ENCODE measurements at regions not wholly inside any gene's neighbourhood (a gene's known extent, or its start where the extent isn't known, plus 50 kb on each side); places are given as distances from the start of the nearest gene placed in this dataset.

DNA sequence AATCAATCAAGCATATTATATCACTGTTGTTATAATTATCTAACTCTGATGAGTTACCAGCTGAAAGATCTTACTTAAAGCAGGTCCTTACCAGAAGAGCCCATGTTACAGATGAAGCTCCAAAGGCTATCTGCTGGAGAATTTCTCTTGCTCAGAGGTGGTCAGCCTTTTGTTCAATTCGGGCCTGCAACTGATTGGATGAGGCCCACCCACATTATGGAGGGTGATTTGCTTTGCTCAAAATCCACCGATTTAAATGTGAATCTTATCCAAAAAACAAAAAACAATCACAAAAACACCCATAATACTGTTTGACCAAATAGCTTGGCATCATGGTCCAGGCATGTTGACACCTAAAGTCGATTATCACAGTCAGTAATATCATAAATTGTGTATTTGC lies 348.6 kb upstream of the ANO3 start:
- no peak for DNase-seq
- intact Hi-C loops (cut with DNase I; ENCODE audit: low total_unique reads) = loop anchor here (5.0 kb wide), 2 partner anchors 244 to 294 kb away; no protein-coding TSS in a partner anchor
- Histone ChIP-seq H3K9me3 (no peaks in the 10 kb centered on the region), H3K4me3 (no peak overlapping the region), H3K36me3 (no peaks in the 10 kb centered on the region), H3K27ac (no peak overlapping the region), H3K27me3 (no peaks in the 10 kb centered on the region), H3K4me1 (no peaks in the 10 kb centered on the region)
- TF ChIP-seq, protein P1, sequence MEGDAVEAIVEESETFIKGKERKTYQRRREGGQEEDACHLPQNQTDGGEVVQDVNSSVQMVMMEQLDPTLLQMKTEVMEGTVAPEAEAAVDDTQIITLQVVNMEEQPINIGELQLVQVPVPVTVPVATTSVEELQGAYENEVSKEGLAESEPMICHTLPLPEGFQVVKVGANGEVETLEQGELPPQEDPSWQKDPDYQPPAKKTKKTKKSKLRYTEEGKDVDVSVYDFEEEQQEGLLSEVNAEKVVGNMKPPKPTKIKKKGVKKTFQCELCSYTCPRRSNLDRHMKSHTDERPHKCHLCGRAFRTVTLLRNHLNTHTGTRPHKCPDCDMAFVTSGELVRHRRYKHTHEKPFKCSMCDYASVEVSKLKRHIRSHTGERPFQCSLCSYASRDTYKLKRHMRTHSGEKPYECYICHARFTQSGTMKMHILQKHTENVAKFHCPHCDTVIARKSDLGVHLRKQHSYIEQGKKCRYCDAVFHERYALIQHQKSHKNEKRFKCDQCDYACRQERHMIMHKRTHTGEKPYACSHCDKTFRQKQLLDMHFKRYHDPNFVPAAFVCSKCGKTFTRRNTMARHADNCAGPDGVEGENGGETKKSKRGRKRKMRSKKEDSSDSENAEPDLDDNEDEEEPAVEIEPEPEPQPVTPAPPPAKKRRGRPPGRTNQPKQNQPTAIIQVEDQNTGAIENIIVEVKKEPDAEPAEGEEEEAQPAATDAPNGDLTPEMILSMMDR (IDR thresholded peaks at IDR 0.05) = no peak

DNA sequence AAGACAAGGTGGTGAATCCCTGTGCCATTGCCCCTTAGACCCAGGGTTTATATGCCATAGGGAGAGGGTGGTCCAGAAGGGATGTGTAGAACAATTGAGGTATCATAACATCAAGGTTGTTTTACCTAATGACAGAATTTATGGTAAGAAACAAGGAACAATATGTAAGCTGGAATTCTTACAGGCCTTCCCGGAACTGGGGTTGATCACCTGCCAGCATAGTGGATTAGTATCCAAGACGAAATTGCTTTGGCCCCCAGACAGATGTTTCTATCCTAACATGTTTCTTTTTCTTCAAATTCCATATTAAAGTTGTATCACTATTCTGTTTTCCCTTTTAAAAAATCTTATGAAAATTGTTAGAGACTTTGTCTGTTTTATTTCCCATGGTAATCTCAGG lies 343.8 kb upstream of the ANO3 start:
- Histone ChIP-seq H3K27ac (no peak overlapping the region), H3K27me3 (no peaks in the 10 kb centered on the region), H3K9me3 (no peaks in the 10 kb centered on the region), H3K4me1 (no peaks in the 10 kb centered on the region), H3K4me3 (no peak overlapping the region), H3K36me3 (no peaks in the 10 kb centered on the region)
- intact Hi-C loops (cut with DNase I; ENCODE audit: low total_unique reads) = no loop called here
- no peak for DNase-seq
- TF ChIP-seq, protein P1 (IDR thresholded peaks at IDR 0.05) = no peak

DNA sequence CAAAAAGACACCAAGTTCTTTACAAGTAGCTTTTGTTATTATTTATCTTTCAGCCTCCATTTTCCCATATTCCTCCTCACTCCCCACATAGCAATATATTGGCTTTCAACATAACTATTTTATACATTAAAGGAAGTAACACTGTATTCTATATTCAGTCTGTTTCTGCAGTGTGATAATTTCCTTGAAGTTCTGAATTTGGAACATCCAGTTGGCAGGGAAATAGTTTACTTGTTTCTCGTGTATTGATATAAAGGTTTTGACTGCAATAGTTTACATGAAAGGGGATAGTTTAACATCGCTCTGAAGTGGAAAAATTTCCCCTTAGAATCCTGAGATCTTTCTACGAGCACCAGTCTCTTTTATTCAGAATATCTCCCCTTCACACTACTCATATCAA lies 341.5 kb upstream of the ANO3 start:
- Histone ChIP-seq H3K4me3 (no peak overlapping the region), H3K27ac (no peak overlapping the region), H3K27me3 (no peaks in the 10 kb centered on the region), H3K4me1 (no peaks in the 10 kb centered on the region), H3K36me3 (no peaks in the 10 kb centered on the region), H3K9me3 (no peaks in the 10 kb centered on the region)
- TF ChIP-seq, protein P1 (IDR thresholded peaks at IDR 0.05) = no peak
- no peak for DNase-seq
- intact Hi-C loops (cut with DNase I; ENCODE audit: low total_unique reads) = no loop called here

DNA sequence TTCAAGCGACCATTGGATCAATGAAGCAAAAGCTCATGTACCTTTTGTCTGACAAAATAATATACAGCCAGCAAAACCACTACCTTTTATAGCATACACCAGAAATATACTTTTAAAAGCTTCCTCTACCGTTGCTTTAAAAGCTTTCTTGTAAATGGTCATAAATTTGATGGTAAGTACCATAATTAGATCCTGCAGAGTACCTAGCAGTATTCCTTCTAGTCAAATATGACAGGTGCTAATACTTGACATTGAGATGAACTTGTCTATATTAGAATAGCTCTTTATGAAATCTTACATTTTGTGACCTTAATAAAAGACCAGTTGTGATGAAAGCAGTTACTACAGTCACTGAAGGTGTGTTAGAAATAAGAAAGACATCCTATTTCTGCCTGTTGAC lies 340.5 kb upstream of the ANO3 start:
- Histone ChIP-seq H3K4me1 (no peaks in the 10 kb centered on the region), H3K27ac (no peak overlapping the region), H3K36me3 (no peaks in the 10 kb centered on the region), H3K27me3 (no peaks in the 10 kb centered on the region), H3K9me3 (no peaks in the 10 kb centered on the region), H3K4me3 (no peak overlapping the region)
- TF ChIP-seq, protein P1 (IDR thresholded peaks at IDR 0.05) = no peak
- DNase-seq = no peak
- intact Hi-C loops (cut with DNase I; ENCODE audit: low total_unique reads) = no loop called here

DNA sequence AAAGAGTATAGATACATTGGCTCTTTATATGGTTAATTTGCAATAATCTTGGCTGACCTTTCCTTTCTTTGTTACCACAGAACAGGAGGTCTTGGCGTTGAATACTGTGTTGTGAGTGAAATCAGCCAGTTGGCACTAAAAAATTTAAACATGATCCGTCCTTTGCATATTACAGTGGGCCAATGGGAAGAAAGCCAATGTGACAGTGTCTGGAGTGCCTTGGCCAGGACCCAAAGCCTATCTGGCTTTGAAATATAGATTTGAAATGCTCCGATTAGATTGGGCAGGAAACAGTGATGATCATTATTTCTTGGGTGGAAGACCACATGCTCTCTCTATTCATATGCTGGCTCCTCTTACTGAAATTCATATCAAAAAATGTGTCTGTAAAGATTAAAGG lies 339.6 kb upstream of the ANO3 start:
- intact Hi-C loops (cut with DNase I; ENCODE audit: low total_unique reads) = no loop called here
- H3K36me3 ChIP-seq = no peaks in the 10 kb centered on the region
- H3K9me3 ChIP-seq = no peaks in the 10 kb centered on the region
- TF ChIP-seq, protein P1 (IDR thresholded peaks at IDR 0.05) = no peak
- no peak overlapping the region for H3K27ac ChIP-seq
- no peaks in the 10 kb centered on the region for H3K4me1 ChIP-seq
- H3K4me3 ChIP-seq = no peak overlapping the region
- DNase-seq = no peak
- H3K27me3 ChIP-seq = no peaks in the 10 kb centered on the region

DNA sequence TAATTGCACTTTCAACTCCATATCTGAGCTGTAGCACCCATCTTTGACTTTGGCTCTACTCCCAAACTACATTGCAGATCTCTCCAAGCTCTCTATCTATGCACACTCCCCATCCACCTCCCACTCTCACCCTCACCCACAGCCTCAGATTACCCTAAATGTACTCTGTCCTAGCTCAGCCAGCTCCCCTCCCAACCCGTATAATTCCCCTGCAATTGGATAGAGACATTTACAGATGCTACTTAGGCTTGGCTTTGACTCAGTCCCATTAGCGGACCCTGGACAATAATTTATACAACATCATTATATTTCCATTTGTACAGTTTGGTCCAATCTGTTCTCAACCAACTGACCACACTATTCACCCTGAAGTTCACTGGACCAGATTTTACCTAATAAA lies 338.9 kb upstream of the ANO3 start:
- intact Hi-C loops (cut with DNase I; ENCODE audit: low total_unique reads) = no loop called here

More for the DNA sequence above, 338.9 kb upstream of the ANO3 start:
- Histone ChIP-seq H3K27ac (no peak overlapping the region), H3K36me3 (no peaks in the 10 kb centered on the region), H3K4me3 (no peak overlapping the region), H3K9me3 (no peaks in the 10 kb centered on the region), H3K4me1 (no peaks in the 10 kb centered on the region), H3K27me3 (no peaks in the 10 kb centered on the region)
- DNase-seq = no peak
- TF ChIP-seq, protein P1 (IDR thresholded peaks at IDR 0.05) = no peak
